ENCODE measurements at regions not wholly inside any gene's neighbourhood (a gene's known extent, or its start where the extent isn't known, plus 50 kb on each side); places are given as distances from the start of the nearest gene placed in this dataset.

GRCh38 chr7:42617806-42618457, 293.9 kb downstream of the C7orf25 start:
- TF ChIP-seq BRCA1 (IDR thresholded peaks at IDR 0.05; ENCODE audit: low read depth, low read length) (no peak), CTCF (IDR thresholded peaks at IDR 0.05; ENCODE audit: control extremely low read depth in 1 of 3, insufficient read depth in 1 of 3, low read depth in 1 of 3, low read length in 3 of 3) (peak; percentile 47 to 56 (median 56)), RAD21 (IDR thresholded peaks at IDR 0.05 in 1 of 2, conservative IDR thresholded peaks at IDR 0.05 in 1 of 2; ENCODE audit: low read depth in 2 of 2, low read length in 2 of 2) (peak; percentile 63 to 74)

Measured in H1 (cell line).